ENCODE measurements at regions not wholly inside any gene's neighbourhood (a gene's known extent, or its start where the extent isn't known, plus 50 kb on each side); places are given as distances from the start of the nearest gene placed in this dataset.

DNA sequence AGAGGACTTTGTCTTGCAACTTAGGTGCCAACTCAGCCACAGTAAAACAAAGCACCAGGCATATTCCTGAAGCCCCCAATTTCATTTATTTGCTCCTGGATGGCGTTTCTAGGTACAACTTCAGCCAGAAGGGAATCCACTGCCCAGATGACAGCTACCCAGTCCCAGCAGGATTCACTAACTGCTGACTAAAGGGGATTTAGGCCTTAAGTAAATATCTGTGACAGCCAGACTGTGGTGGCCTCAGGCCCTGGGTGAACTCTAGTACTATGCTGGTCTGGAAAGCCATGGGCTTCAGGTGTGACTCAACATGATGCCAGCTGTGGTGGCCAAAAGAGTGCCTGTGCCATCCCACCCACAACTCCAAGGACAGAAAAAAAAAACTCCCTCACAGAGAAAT lies 396.1 kb upstream of the CCNG1 start:
- Histone ChIP-seq H2BK15ac (ENCODE audit: low read depth, low read length) (no peak overlapping the region), H3K9ac (ENCODE audit: low read depth, low read length) (no peak overlapping the region), H3K14ac (replicated peaks; ENCODE audit: low read depth, low read length) (no peak overlapping the region), H3K36me3 (ENCODE audit: control insufficient read depth, insufficient read depth, low read length) (no peaks in the 10 kb centered on the region), H2AK9ac (replicated peaks; ENCODE audit: low read depth, low read length, poor library complexity) (no peak overlapping the region), H3K4me2 (ENCODE audit: low read depth, low read length) (no peak overlapping the region), H3K27me3 (ENCODE audit: control insufficient read depth, insufficient read depth, low read length) (no peaks in the 10 kb centered on the region), H4K8ac (ENCODE audit: low read depth in 2 of 2, low read length in 2 of 2) (no peak overlapping the region), H3K4me1 (ENCODE audit: control insufficient read depth, insufficient read depth, low read length) (no peaks in the 10 kb centered on the region), H2BK5ac (ENCODE audit: low read depth, low read length, poor library complexity, severe bottlenecking) (no peak overlapping the region), H3K18ac (ENCODE audit: low read depth, low read length) (no peak overlapping the region), H3K9me1 (ENCODE audit: insufficient read depth, low read length) (no peaks in the 10 kb centered on the region), H2AFZ (replicated peaks; ENCODE audit: low read length, poor library complexity) (no peak overlapping the region), H3K23ac (ENCODE audit: low read depth, low read length) (no peak overlapping the region), H4K5ac (ENCODE audit: low read depth, low read length) (no peak overlapping the region), H3K9me3 (ENCODE audit: control insufficient read depth, insufficient read depth, low read length) (peaks cover 17% of the 10 kb centered on the region), H2BK120ac (ENCODE audit: low read depth, low read length) (no peak overlapping the region), H3K27ac (ENCODE audit: insufficient read depth, low read length) (no peak overlapping the region), H2BK20ac (ENCODE audit: low read depth, low read length) (no peak overlapping the region), H3K4me3 (ENCODE audit: insufficient read depth, low read depth, low read length) (no peak overlapping the region), H3K79me1 (ENCODE audit: low read depth in 1 of 2, low read length in 2 of 2) (no peaks in the 10 kb centered on the region), H2AK5ac (ENCODE audit: low read depth, low read length) (no peak overlapping the region), H4K91ac (ENCODE audit: insufficient read depth, low read depth, low read length) (no peak overlapping the region), H3K4ac (ENCODE audit: low read depth, low read length) (no peak overlapping the region), H4K20me1 (ENCODE audit: insufficient read depth, low read length) (no peaks in the 10 kb centered on the region), H3K56ac (ENCODE audit: extremely low read depth, insufficient read depth, low read length) (no peak overlapping the region)
- in situ Hi-C loops (cut with MboI; ENCODE audit: low sequenced_read_pairs) (no loop called here), intact Hi-C loops (cut with micrococcal nuclease) (no loop called here), dilution Hi-C loops (cut with HindIII; ENCODE audit: low sequenced_read_pairs, unreplicated experiment) (no loop called here)
- ATAC-seq (ENCODE audit: low read depth) (no peak), DNase-seq (no peak)
- ChIA-PET CTCF (no interaction called here), POLR2A (ENCODE audit: unreplicated experiment) (no interaction called here)
- TF ChIP-seq RFX5 (IDR thresholded peaks at IDR 0.05; ENCODE audit: low read depth, low read length) (no peak), FOS (IDR thresholded peaks at IDR 0.05; ENCODE audit: low read depth, low read length) (no peak), POLR2A (IDR thresholded peaks at IDR 0.05; ENCODE audit: low read depth, low read length) (no peak), RAD21 (IDR thresholded peaks at IDR 0.05; ENCODE audit: low read length) (no peak)
- TF ChIP-seq, protein P1, sequence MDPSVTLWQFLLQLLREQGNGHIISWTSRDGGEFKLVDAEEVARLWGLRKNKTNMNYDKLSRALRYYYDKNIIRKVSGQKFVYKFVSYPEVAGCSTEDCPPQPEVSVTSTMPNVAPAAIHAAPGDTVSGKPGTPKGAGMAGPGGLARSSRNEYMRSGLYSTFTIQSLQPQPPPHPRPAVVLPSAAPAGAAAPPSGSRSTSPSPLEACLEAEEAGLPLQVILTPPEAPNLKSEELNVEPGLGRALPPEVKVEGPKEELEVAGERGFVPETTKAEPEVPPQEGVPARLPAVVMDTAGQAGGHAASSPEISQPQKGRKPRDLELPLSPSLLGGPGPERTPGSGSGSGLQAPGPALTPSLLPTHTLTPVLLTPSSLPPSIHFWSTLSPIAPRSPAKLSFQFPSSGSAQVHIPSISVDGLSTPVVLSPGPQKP (IDR thresholded peaks at IDR 0.05; ENCODE audit: borderline replicate concordance, low read depth, low read length), result no peak
- WGBS, 2 experiments (ENCODE audit: extremely low coverage in 2 of 2, insufficient read length in 1 of 2), result no CpG with 5 or more reads among the region's 1 CpG
- no TSS peak for BruUV-seq (replicated peaks)

Data from IMR-90 (cell line).